IMR-90 (cell line): ENCODE measurements at regions not wholly inside any gene's neighbourhood (a gene's known extent, or its start where the extent isn't known, plus 50 kb on each side); places are given as distances from the start of the nearest gene placed in this dataset.
"Not testable (repeated sequence)": the region's sequence is repeated elsewhere in the genome, so short reads cannot be mapped to it uniquely, and the experiment has no call there.

Experiments
- BHLHE40 ChIP-seq: fragments of 150-350 bp; IDR thresholded peaks from 2 replicates; pipeline ENCODE4 v1.6.1; 2016; ENCODE audit warnings: mild to moderate bottlenecking, low read depth, low read length
- CEBPB ChIP-seq: IDR thresholded peaks from 2 replicates; pipeline ENCODE4 v1.6.1; 2012; ENCODE audit warnings: low read depth, low read length, improper control_type of control experiment
- MAFK ChIP-seq: IDR thresholded peaks from 2 replicates; pipeline ENCODE4 v1.6.1; 2012; ENCODE audit warnings: low read depth, low read length, improper control_type of control experiment
- MAZ ChIP-seq: IDR thresholded peaks from 2 replicates; pipeline ENCODE4 v1.6.1; 2012; ENCODE audit warnings: low read depth, mild to moderate bottlenecking, low read length, improper control_type of control experiment, moderate library complexity, borderline replicate concordance
- MXI1 ChIP-seq: IDR thresholded peaks from 2 replicates; pipeline ENCODE4 v1.6.1; 2012; ENCODE audit warnings: low read depth, mild to moderate bottlenecking, low read length, moderate library complexity, borderline replicate concordance
- POLR2A ChIP-seq: IDR thresholded peaks from 2 replicates; pipeline ENCODE4 v1.6.1; 2012; ENCODE audit warnings: mild to moderate bottlenecking, low read depth, low read length
- RAD21 ChIP-seq: IDR thresholded peaks from 2 replicates; pipeline ENCODE4 v1.6.1; 2012; ENCODE audit warnings: low read length, improper control_type of control experiment
- RCOR1 ChIP-seq: IDR thresholded peaks from 2 replicates; pipeline ENCODE4 v1.6.1; 2012; ENCODE audit warnings: mild to moderate bottlenecking, low read length, improper control_type of control experiment; ENCODE audit not compliant: insufficient replicate concordance
- RFX5 ChIP-seq: IDR thresholded peaks from 2 replicates; pipeline ENCODE4 v1.8.0; 2012; ENCODE audit warnings: low read depth, mild to moderate bottlenecking, low read length, moderate library complexity
- TF ChIP-seq, protein P1 (sequence below): conservative IDR thresholded peaks from 2 replicates; pipeline ENCODE4 v1.5.1; 2012; ENCODE audit warnings: mild to moderate bottlenecking, low read depth, low read length, improper control_type of control experiment
- TF ChIP-seq, protein P2 (sequence below): fragments of 150-350 bp; IDR thresholded peaks from 2 replicates; pipeline ENCODE4 v1.6.1; 2017; ENCODE audit warnings: mild to moderate bottlenecking, antibody characterized with exemption, low read length, low read depth

DNA sequence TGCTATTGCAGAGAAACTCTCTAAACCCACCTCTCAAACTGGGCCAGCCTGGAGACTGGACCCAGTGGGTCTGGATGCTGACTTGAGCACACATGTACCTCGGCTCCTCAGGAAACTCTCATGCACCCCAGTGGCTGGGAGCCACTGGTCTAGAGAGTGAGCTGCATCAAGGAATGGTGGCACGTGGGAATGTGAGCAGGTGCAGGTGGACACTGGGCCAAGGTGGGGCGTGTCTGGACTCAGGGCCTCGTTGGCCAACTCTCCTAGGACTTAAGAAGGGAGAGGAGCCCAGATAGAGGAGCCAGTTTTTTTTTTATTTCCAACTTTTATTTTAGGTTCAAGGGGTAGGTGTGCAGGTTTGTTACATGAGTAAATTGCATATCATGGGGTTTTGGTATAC lies 75.5 kb upstream of the PLGLB2 start:
- TF ChIP-seq RAD21, MXI1, POLR2A, CEBPB, MAZ, RCOR1, RFX5, BHLHE40, MAFK: not testable (repeated sequence)
- TF ChIP-seq, protein P1, sequence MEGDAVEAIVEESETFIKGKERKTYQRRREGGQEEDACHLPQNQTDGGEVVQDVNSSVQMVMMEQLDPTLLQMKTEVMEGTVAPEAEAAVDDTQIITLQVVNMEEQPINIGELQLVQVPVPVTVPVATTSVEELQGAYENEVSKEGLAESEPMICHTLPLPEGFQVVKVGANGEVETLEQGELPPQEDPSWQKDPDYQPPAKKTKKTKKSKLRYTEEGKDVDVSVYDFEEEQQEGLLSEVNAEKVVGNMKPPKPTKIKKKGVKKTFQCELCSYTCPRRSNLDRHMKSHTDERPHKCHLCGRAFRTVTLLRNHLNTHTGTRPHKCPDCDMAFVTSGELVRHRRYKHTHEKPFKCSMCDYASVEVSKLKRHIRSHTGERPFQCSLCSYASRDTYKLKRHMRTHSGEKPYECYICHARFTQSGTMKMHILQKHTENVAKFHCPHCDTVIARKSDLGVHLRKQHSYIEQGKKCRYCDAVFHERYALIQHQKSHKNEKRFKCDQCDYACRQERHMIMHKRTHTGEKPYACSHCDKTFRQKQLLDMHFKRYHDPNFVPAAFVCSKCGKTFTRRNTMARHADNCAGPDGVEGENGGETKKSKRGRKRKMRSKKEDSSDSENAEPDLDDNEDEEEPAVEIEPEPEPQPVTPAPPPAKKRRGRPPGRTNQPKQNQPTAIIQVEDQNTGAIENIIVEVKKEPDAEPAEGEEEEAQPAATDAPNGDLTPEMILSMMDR = not testable (repeated sequence)
- TF ChIP-seq, protein P2, sequence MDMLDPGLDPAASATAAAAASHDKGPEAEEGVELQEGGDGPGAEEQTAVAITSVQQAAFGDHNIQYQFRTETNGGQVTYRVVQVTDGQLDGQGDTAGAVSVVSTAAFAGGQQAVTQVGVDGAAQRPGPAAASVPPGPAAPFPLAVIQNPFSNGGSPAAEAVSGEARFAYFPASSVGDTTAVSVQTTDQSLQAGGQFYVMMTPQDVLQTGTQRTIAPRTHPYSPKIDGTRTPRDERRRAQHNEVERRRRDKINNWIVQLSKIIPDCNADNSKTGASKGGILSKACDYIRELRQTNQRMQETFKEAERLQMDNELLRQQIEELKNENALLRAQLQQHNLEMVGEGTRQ = not testable (repeated sequence)
